ENCODE measurements at regions not wholly inside any gene's neighbourhood (a gene's known extent, or its start where the extent isn't known, plus 50 kb on each side); places are given as distances from the start of the nearest gene placed in this dataset.

GRCh38 chr17:77819497-77819896 lies 139.0 kb upstream of the TNRC6C start:
- Histone ChIP-seq H3K36me3 (ENCODE audit: control insufficient read depth, insufficient read depth, low read length) (no peaks in the 10 kb centered on the region), H2AFZ (ENCODE audit: low read length) (no peak overlapping the region), H3K4me1 (ENCODE audit: control insufficient read depth, extremely low read depth, insufficient read depth, low read length) (no peaks in the 10 kb centered on the region), H4K20me1 (ENCODE audit: control insufficient read depth, extremely low read depth, insufficient read depth, low read length) (no peaks in the 10 kb centered on the region), H3K79me2 (ENCODE audit: control insufficient read depth, insufficient read depth, low read length) (no peaks in the 10 kb centered on the region), H3K4me3 (replicated peaks in 1 of 4; ENCODE audit: control extremely low read depth in 1 of 4, insufficient read depth in 1 of 4, low read depth in 3 of 4, low read length in 4 of 4) (no peak overlapping the region), H3K9me3 (ENCODE audit: control insufficient read depth, insufficient read depth, low read depth, low read length) (no peaks in the 10 kb centered on the region), H3K4me2 (ENCODE audit: extremely low read depth, insufficient read depth, low read length) (no peak overlapping the region), H3K9ac (ENCODE audit: insufficient read depth, low read length) (no peak overlapping the region), H3K27ac (ENCODE audit: insufficient read depth, low read length) (no peak overlapping the region), H3K27me3 (ENCODE audit: control insufficient read depth, insufficient read depth, low read length) (no peaks in the 10 kb centered on the region)
- TF ChIP-seq EZH2 (IDR thresholded peaks at IDR 0.05; ENCODE audit: low read length, missing control alignments) (no peak), CTCF (conservative IDR thresholded peaks at IDR 0.05 in 1 of 2, IDR thresholded peaks at IDR 0.05 in 1 of 2; ENCODE audit: low read depth in 1 of 2, low read length in 2 of 2) (no peak)
- DNase-seq (ENCODE audit: low read depth in 2 of 2), result no peak

- no peak overlapping the region for H3K9ac ChIP-seq (ENCODE audit: insufficient read depth, low read length)
- H4K20me1 ChIP-seq (ENCODE audit: control insufficient read depth, extremely low read depth, insufficient read depth, low read length), result no peaks in the 10 kb centered on the region
- H2AFZ ChIP-seq (ENCODE audit: low read length), result no peak overlapping the region
- no peaks in the 10 kb centered on the region for H3K36me3 ChIP-seq (ENCODE audit: control insufficient read depth, insufficient read depth, low read length)
- no peaks in the 10 kb centered on the region for H3K27me3 ChIP-seq (ENCODE audit: control insufficient read depth, insufficient read depth, low read length)
- H3K9me3 ChIP-seq (ENCODE audit: control insufficient read depth, insufficient read depth, low read depth, low read length), result no peaks in the 10 kb centered on the region
- no peaks in the 10 kb centered on the region for H3K79me2 ChIP-seq (ENCODE audit: control insufficient read depth, insufficient read depth, low read length)
- no peak for TF ChIP-seq CTCF (conservative IDR thresholded peaks at IDR 0.05 in 1 of 2, IDR thresholded peaks at IDR 0.05 in 1 of 2; ENCODE audit: low read depth in 1 of 2, low read length in 2 of 2)
- no peak for TF ChIP-seq EZH2 (IDR thresholded peaks at IDR 0.05; ENCODE audit: low read length, missing control alignments)
- H3K27ac ChIP-seq (ENCODE audit: insufficient read depth, low read length), result no peak overlapping the region
- H3K4me1 ChIP-seq (ENCODE audit: control insufficient read depth, extremely low read depth, insufficient read depth, low read length), result no peaks in the 10 kb centered on the region
- H3K4me2 ChIP-seq (ENCODE audit: extremely low read depth, insufficient read depth, low read length), result no peak overlapping the region
- no peak overlapping the region for H3K4me3 ChIP-seq (replicated peaks in 1 of 4; ENCODE audit: control extremely low read depth in 1 of 4, insufficient read depth in 1 of 4, low read depth in 3 of 4, low read length in 4 of 4)
- DNase-seq (ENCODE audit: low read depth in 2 of 2), result no peak
Observed at GRCh38 chr17:77821114-77821513, 137.4 kb upstream of the TNRC6C start.

- Histone ChIP-seq H3K4me3 (replicated peaks in 1 of 4; ENCODE audit: control extremely low read depth in 1 of 4, insufficient read depth in 1 of 4, low read depth in 3 of 4, low read length in 4 of 4) (no peak overlapping the region), H3K4me2 (ENCODE audit: extremely low read depth, insufficient read depth, low read length) (no peak overlapping the region), H3K79me2 (ENCODE audit: control insufficient read depth, insufficient read depth, low read length) (no peaks in the 10 kb centered on the region), H3K27ac (ENCODE audit: insufficient read depth, low read length) (no peak overlapping the region), H4K20me1 (ENCODE audit: control insufficient read depth, extremely low read depth, insufficient read depth, low read length) (no peaks in the 10 kb centered on the region), H3K4me1 (ENCODE audit: control insufficient read depth, extremely low read depth, insufficient read depth, low read length) (no peaks in the 10 kb centered on the region), H3K9ac (ENCODE audit: insufficient read depth, low read length) (no peak overlapping the region), H2AFZ (ENCODE audit: low read length) (no peak overlapping the region), H3K27me3 (ENCODE audit: control insufficient read depth, insufficient read depth, low read length) (no peaks in the 10 kb centered on the region), H3K9me3 (ENCODE audit: control insufficient read depth, insufficient read depth, low read depth, low read length) (no peaks in the 10 kb centered on the region), H3K36me3 (ENCODE audit: control insufficient read depth, insufficient read depth, low read length) (no peaks in the 10 kb centered on the region)
- no peak for DNase-seq (ENCODE audit: low read depth in 2 of 2)
- no peak for TF ChIP-seq CTCF (conservative IDR thresholded peaks at IDR 0.05 in 1 of 2, IDR thresholded peaks at IDR 0.05 in 1 of 2; ENCODE audit: low read depth in 1 of 2, low read length in 2 of 2)
- no peak for TF ChIP-seq EZH2 (IDR thresholded peaks at IDR 0.05; ENCODE audit: low read length, missing control alignments)
Observed at GRCh38 chr17:77822302-77823030, 136.0 kb upstream of the TNRC6C start.
